Ecto neural progenitor cell (in vitro differentiated cells): ENCODE measurements at regions not wholly inside any gene's neighbourhood (a gene's known extent, or its start where the extent isn't known, plus 50 kb on each side); places are given as distances from the start of the nearest gene placed in this dataset.
A peak's percentile ranks its signal among the peaks of the same experiment; 100 is the strongest.

Experiments
- DNase-seq: peaks from one replicate; pipeline ENCODE4 v3.0.0-alpha.2; 2018; ENCODE audit warnings: low spot score

DNA sequence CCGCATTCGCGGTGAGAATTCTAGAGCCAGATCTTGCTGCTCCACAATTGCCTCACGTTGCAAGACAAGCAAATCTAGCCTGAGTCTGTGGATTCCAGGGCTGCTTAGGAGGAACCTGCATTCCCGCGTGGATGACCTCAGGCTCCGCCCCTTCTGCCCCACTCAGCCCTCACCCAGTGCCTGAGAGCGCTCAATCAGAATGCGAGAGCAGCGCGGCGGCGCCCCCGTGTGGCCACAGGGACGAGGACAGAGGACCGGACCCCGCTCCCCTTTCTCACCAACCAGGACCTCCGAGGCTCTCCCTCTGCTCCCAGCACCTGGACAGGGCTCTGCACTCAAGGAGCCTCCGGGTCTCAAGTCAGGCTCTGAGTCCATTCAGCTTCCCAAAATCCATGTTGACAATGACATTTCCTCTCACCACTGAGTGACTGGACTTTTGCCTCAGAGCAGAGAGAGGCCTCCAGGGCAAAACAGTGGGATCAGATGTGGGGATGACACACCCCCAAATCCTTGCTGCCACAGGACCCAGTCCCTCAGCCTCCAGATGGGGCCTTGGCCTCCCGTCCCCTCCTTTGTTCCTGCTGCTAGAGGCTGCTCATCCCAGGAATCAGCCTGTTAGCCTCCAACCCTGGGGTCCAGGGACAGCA, 52.0 kb downstream of the RPP21 start:
- peak; percentile 93 for DNase-seq

DNA sequence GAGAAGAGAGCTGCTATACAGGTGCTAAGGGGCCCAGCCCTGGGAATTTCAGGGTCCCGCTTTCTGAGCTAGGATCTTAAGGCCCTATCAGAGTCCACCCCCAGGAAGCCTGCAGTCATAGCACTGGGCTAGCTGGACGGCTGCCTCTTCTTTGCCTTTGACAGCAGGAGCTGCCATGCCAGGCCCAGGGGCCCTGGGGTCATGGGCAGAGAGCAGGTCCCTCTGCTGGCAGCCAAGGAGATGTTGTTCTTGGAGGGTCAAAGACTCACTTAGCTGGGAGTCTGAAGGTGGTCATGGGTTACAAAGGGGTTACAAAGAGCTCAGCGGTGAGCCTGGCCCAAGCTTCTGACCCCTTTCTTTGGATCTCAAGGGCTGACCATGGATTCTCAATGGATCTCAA, 52.7 kb downstream of the RPP21 start:
- DNase-seq: no peak

DNA sequence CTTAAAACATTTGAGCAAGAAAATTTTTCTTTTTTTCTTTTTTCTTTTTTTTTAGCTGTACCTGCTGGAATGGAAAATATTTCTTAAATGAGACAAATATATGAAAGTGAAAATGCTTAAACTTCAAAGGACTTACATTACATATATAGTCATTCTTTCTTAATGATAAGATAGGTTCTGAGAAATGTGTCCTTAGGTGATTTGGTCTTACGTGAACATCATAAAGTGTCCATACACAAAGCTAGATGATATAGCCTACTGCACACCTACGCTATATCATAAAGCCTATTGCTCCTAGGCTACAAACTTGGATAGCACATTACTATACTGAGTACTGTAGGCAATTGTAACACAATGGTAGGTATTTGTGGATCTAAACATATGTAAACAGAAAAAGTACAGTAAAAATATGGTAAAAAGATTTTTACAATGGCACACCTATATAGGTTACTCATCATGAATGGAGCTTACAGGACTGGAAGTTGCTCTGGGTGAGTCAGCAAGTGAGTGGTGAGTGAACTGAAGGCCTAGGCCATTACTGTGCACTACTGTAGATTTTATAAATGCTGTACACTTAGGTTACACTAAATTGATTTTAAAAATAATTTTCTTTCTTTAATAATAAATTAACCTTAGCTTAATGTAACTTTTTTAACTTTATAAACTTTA, 54.6 kb downstream of the RPP21 start:
- DNase-seq: no peak

DNA sequence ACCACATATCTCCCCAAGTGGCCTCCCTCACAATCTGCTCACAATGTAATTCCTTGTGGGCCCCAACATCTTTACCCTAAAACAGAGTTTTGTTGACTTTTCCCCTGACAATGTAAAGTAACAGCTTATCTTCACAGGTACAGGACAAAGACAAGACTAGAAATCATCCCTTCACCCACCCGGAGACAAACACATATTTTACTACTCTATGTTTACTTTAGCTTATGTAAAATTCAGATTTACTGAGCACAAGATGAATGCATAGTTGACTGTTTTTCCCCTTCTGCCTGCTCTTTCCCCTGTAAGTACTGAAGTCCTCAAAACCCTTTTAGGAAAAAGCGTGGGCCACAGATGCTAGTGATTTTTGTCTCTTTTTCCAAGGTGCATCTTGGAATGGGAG, 61.0 kb downstream of the RPP21 start:
- no peak for DNase-seq

DNA sequence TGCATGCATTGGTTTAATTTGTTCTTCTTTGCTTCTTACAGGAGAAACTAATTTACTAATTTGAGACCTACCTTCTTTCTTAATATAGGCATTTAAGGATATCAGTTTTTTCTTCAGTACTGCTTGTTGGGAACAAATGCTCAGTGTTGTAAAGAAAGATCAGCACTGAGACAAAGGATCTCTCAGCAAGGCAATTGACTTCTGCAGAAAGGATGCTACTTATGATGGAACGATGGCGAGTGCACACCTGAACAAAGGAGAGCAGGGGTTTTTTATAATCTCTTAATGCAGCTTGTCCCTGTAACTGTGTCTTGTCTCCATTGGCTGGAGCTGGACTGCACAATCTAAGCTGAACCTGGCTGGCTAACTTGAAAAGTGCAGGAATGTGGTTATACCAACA, 64.2 kb downstream of the RPP21 start:
- DNase-seq: no peak

DNA sequence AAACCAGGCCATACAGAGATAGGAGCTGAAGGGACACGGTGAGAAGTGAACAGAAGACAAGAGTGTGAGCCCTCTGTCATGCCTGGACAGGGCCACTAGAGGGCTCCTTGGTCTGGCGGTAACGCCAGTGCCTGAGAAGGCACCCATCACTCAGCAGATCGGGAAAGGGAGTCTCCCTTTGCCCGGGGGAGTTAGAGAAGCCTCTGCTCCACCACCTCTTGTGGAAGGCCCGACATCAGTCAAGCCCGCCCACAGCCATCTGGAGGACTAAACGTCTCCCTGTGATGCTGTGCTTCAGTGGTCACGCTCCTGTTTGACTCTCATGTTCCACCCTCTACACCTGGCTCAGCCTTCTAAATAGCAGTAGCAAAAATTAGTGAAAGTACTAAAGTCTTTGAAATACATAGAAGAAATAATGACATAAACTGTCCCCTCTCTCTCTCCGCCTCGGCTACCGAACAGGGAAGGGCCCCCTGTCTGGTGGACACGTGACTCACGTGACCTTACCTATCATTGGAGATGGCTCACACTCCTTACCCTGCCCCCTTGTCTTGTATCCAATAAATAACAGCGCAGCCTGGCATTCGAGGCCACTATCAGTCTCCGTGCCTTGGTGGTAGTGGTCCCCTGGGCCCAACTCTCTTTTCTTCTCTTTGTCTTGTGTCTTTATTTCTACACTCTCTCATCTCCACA, 66.7 kb downstream of the RPP21 start:
- peak; percentile 60 for DNase-seq

DNA sequence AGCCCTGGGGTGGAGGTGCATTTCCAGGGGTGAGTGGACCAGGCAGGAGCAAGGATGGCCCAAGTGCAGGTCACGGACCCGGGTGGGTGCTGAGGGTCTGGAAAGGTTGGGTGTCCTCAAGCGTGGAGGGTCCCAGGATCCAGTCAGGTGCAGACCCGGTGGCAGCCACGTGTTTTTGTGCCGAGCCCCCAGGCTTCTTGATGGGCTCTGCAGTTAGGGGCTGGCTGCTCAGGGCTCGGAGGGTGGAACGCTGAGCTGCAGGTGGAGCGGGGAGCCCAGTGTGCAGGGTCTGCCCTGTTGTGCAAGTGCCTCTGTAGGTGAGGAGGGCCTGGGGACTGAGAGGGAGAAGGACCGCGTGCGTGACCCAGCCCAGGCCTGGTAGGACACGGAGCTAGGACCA, 70.9 kb upstream of the HLA-E start:
- DNase-seq: no peak

DNA sequence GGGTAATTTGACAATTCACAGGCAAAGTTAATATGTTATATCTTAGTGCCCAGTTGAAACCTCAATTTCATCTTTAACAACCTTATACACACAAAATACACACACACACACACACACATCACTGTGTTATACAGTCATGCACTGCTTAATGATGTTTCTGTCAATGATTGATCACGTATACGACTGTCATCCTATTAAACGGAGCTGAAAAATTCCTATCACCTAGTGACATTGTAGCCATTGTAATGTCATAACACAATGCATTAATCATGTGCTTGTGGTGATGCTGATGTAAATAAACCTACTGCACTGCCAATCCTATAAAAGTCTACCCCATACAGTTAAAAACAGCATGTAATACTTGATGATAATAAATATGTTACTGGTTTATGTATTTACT, 64.8 kb upstream of the HLA-E start:
- no peak for DNase-seq
